ENCODE measurements at regions not wholly inside any gene's neighbourhood (a gene's known extent, or its start where the extent isn't known, plus 50 kb on each side); places are given as distances from the start of the nearest gene placed in this dataset.

GRCh38 chr16:86446279-86446678 lies 64.0 kb upstream of the FOXF1 start:
- no peak for DNase-seq (ENCODE audit: low read depth)
- TF ChIP-seq CTCF (IDR thresholded peaks at IDR 0.05; ENCODE audit: insufficient read depth, low read depth, low read length), result no peak
- H3K4me3 ChIP-seq (ENCODE audit: low read depth, low read length), result no peak overlapping the region

GRCh38 chr16:86447228-86447627 lies 63.1 kb upstream of the FOXF1 start:
- TF ChIP-seq CTCF (IDR thresholded peaks at IDR 0.05; ENCODE audit: insufficient read depth, low read depth, low read length), result no peak
- DNase-seq (ENCODE audit: low read depth), result no peak
- H3K4me3 ChIP-seq (ENCODE audit: low read depth, low read length), result no peak overlapping the region

- no peak for TF ChIP-seq CTCF (IDR thresholded peaks at IDR 0.05; ENCODE audit: insufficient read depth, low read depth, low read length)
- DNase-seq (ENCODE audit: low read depth), result peak; percentile 71
These were observed 61.9 kb upstream of the FOXF1 start for GRCh38 chr16:86448306-86448890.

GRCh38 chr16:86449446-86450095 lies 60.8 kb upstream of the FOXF1 start:
- no peak overlapping the region for H3K4me3 ChIP-seq (ENCODE audit: low read depth, low read length)
- no peak for TF ChIP-seq CTCF (IDR thresholded peaks at IDR 0.05; ENCODE audit: insufficient read depth, low read depth, low read length)
- no peak for DNase-seq (ENCODE audit: low read depth)

More at GRCh38 chr16:86448306-86448890, 61.9 kb upstream of the FOXF1 start:
- H3K4me3 ChIP-seq (ENCODE audit: low read depth, low read length), result no peak overlapping the region

- DNase-seq (ENCODE audit: low read depth), result no peak
- TF ChIP-seq CTCF (IDR thresholded peaks at IDR 0.05; ENCODE audit: insufficient read depth, low read depth, low read length), result no peak
- H3K4me3 ChIP-seq (ENCODE audit: low read depth, low read length), result no peak overlapping the region
These were observed 59.6 kb upstream of the FOXF1 start for GRCh38 chr16:86450691-86451090.

- DNase-seq (ENCODE audit: low read depth), result no peak
- TF ChIP-seq CTCF (IDR thresholded peaks at IDR 0.05; ENCODE audit: insufficient read depth, low read depth, low read length), result no peak
- no peak overlapping the region for H3K4me3 ChIP-seq (ENCODE audit: low read depth, low read length)
These were observed 57.9 kb upstream of the FOXF1 start for GRCh38 chr16:86452451-86452850.

- no peak for TF ChIP-seq CTCF (IDR thresholded peaks at IDR 0.05; ENCODE audit: insufficient read depth, low read depth, low read length)
- DNase-seq (ENCODE audit: low read depth), result peak; percentile 62
- no peak overlapping the region for H3K4me3 ChIP-seq (ENCODE audit: low read depth, low read length)
These were observed 55.2 kb upstream of the FOXF1 start for GRCh38 chr16:86455116-86455515.

Measured in fibroblast of villous mesenchyme (primary cell).